ENCODE measurements at regions not wholly inside any gene's neighbourhood (a gene's known extent, or its start where the extent isn't known, plus 50 kb on each side); places are given as distances from the start of the nearest gene placed in this dataset.

GRCh38 chr5:135246923-135247795 is 151.9 kb downstream of the MACROH2A1 start:
- no peak for TF ChIP-seq CTCF (conservative IDR thresholded peaks at IDR 0.05; ENCODE audit: low read depth, low read length)
- peak; percentile 98 for DNase-seq (ENCODE audit: low read depth)
- H3K4me3 ChIP-seq (ENCODE audit: low read length), result no peak overlapping the region

- H3K4me3 ChIP-seq (ENCODE audit: low read length), result no peak overlapping the region
- no peak for DNase-seq (ENCODE audit: low read depth)
- no peak for TF ChIP-seq CTCF (conservative IDR thresholded peaks at IDR 0.05; ENCODE audit: low read depth, low read length)
These were observed 152.5 kb downstream of the MACROH2A1 start for GRCh38 chr5:135246605-135246922.

- H3K4me3 ChIP-seq (ENCODE audit: low read length), result no peak overlapping the region
- peak; percentile 7 for TF ChIP-seq CTCF (conservative IDR thresholded peaks at IDR 0.05; ENCODE audit: low read depth, low read length)
- DNase-seq (ENCODE audit: low read depth), result no peak
These were observed 153.2 kb downstream of the MACROH2A1 start for GRCh38 chr5:135245521-135246499.

- no peak for DNase-seq (ENCODE audit: low read depth)
- TF ChIP-seq CTCF (conservative IDR thresholded peaks at IDR 0.05; ENCODE audit: low read depth, low read length), result no peak
- no peak overlapping the region for H3K4me3 ChIP-seq (ENCODE audit: low read length)
These were observed 154.4 kb downstream of the MACROH2A1 start for GRCh38 chr5:135244620-135245021.

- no peak for DNase-seq (ENCODE audit: low read depth)
- no peak overlapping the region for H3K4me3 ChIP-seq (ENCODE audit: low read length)
- no peak for TF ChIP-seq CTCF (conservative IDR thresholded peaks at IDR 0.05; ENCODE audit: low read depth, low read length)
These were observed 155.3 kb downstream of the MACROH2A1 start for GRCh38 chr5:135243556-135244285.

GRCh38 chr5:135242866-135243555 is 156.0 kb downstream of the MACROH2A1 start:
- no peak for TF ChIP-seq CTCF (conservative IDR thresholded peaks at IDR 0.05; ENCODE audit: low read depth, low read length)
- H3K4me3 ChIP-seq (ENCODE audit: low read length), result no peak overlapping the region
- no peak for DNase-seq (ENCODE audit: low read depth)

All from retinal pigment epithelial cell (primary cell).